Glutamatergic neuron (in vitro differentiated cells): ENCODE measurements at regions not wholly inside any gene's neighbourhood (a gene's known extent, or its start where the extent isn't known, plus 50 kb on each side); places are given as distances from the start of the nearest gene placed in this dataset.

Source experiments
- DNase-seq: peaks from one replicate; pipeline ENCODE4 v3.0.0; 2022
- H3K27ac Mint-ChIP-seq: one replicate; pipeline ENCODE4 v1.8.0; 2020; ENCODE audit warnings: mild to moderate bottlenecking, mixed read lengths, inconsistent platforms; ENCODE audit not compliant: unreplicated experiment
- H3K27me3 Mint-ChIP-seq: one replicate; pipeline ENCODE4 v1.8.0; 2020; ENCODE audit warnings: mild to moderate bottlenecking, moderate library complexity, mixed read lengths, inconsistent platforms; ENCODE audit not compliant: unreplicated experiment
- H3K36me3 Mint-ChIP-seq: one replicate; pipeline ENCODE4 v1.8.0; 2020; ENCODE audit warnings: mild to moderate bottlenecking, mixed read lengths, inconsistent platforms; ENCODE audit not compliant: unreplicated experiment
- H3K4me1 Mint-ChIP-seq: one replicate; pipeline ENCODE4 v1.8.0; 2020; ENCODE audit warnings: mild to moderate bottlenecking, low read depth, mixed read lengths, inconsistent platforms; ENCODE audit not compliant: unreplicated experiment
- H3K4me3 Mint-ChIP-seq: one replicate; pipeline ENCODE4 v1.8.0; 2020; ENCODE audit warnings: mild to moderate bottlenecking, mixed read lengths, inconsistent platforms; ENCODE audit not compliant: unreplicated experiment
- H3K9me3 Mint-ChIP-seq: one replicate; pipeline ENCODE4 v1.8.0; 2020; ENCODE audit warnings: mild to moderate bottlenecking, moderate library complexity, mixed read lengths, inconsistent platforms; ENCODE audit not compliant: unreplicated experiment
- CTCF ChIP-seq: fragments of 200-600 bp; sonication (generic); IDR thresholded peaks from one replicate; pipeline ENCODE4 v1.5.0; 2021; ENCODE audit not compliant: partially characterized antibody, unreplicated experiment

- Mint-ChIP-seq H3K27me3 (no peaks in the 10 kb centered on the region), H3K4me1 (no peaks in the 10 kb centered on the region), H3K9me3 (peaks cover 3% of the 10 kb centered on the region), H3K4me3 (no peak overlapping the region), H3K27ac (no peak overlapping the region), H3K36me3 (peaks cover 6% of the 10 kb centered on the region)
- DNase-seq, result no peak
- TF ChIP-seq CTCF, result no peak
Measured at GRCh38 chr4:119781044-119781443, 152.4 kb upstream of the PDE5A start.

GRCh38 chr4:119774840-119775239 lies 146.2 kb upstream of the PDE5A start:
- Mint-ChIP-seq H3K36me3 (no peaks in the 10 kb centered on the region), H3K4me3 (no peak overlapping the region), H3K9me3 (peaks cover 2% of the 10 kb centered on the region), H3K27ac (no peak overlapping the region), H3K27me3 (no peaks in the 10 kb centered on the region), H3K4me1 (no peaks in the 10 kb centered on the region)
- no peak for DNase-seq
- TF ChIP-seq CTCF, result no peak

GRCh38 chr4:119765951-119766350 lies 137.3 kb upstream of the PDE5A start:
- H3K27ac Mint-ChIP-seq, result no peak overlapping the region
- no peak overlapping the region for H3K4me3 Mint-ChIP-seq
- TF ChIP-seq CTCF, result no peak
- no peaks in the 10 kb centered on the region for H3K9me3 Mint-ChIP-seq
- H3K27me3 Mint-ChIP-seq, result no peaks in the 10 kb centered on the region
- H3K4me1 Mint-ChIP-seq, result no peaks in the 10 kb centered on the region
- DNase-seq, result no peak
- H3K36me3 Mint-ChIP-seq, result no peaks in the 10 kb centered on the region

- Mint-ChIP-seq H3K4me1 (no peaks in the 10 kb centered on the region), H3K36me3 (no peaks in the 10 kb centered on the region), H3K27ac (no peak overlapping the region), H3K27me3 (no peaks in the 10 kb centered on the region), H3K9me3 (no peaks in the 10 kb centered on the region), H3K4me3 (no peak overlapping the region)
- DNase-seq, result no peak
- no peak for TF ChIP-seq CTCF
Measured at GRCh38 chr4:119765469-119765868, 136.9 kb upstream of the PDE5A start.

- no peak for DNase-seq
- Mint-ChIP-seq H3K4me1 (no peaks in the 10 kb centered on the region), H3K27me3 (no peaks in the 10 kb centered on the region), H3K9me3 (no peaks in the 10 kb centered on the region), H3K36me3 (no peaks in the 10 kb centered on the region), H3K4me3 (no peak overlapping the region), H3K27ac (no peak overlapping the region)
- TF ChIP-seq CTCF, result no peak
Measured at GRCh38 chr4:119763386-119763785, 134.8 kb upstream of the PDE5A start.
